ENCODE measurements at regions not wholly inside any gene's neighbourhood (a gene's known extent, or its start where the extent isn't known, plus 50 kb on each side); places are given as distances from the start of the nearest gene placed in this dataset.

DNA sequence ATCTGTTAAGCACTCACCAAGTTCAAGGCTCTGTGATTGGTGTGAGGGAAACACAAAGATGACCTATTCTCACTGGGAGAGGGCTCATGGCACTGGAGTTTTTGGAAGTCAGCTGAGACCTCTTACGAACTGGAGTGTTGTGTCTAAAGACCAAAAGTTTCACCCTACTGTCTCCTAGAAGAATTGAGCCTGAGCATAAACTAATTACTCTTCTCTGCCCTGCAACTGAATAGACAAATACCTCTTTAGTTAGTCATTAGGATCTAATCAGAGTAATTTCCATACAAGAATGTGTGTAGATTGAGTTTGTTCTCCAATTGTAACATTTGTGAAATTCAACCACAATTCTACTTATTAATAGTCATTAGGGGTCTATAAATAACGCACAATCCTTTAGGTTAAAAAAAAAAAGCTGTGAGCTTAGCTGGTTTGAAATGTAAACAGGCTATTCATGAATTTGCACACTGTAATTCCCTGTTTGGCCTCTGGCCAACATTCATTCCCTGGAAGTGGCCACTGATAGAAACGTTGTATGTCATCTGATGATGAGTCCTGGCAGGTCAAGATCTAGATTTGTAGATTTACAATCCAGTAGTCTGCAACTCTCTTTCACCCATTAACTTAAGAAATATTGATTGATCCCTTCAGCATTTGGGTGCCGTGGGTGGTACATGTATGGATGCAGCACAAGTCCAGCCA, 76.8 kb upstream of the SOX14 start:
- no peaks in the 10 kb centered on the region for H3K36me3 ChIP-seq (ENCODE audit: insufficient read depth, low read length, poor library complexity, severe bottlenecking)
- H3K4me1 ChIP-seq (ENCODE audit: insufficient read depth, low read length, poor library complexity, severe bottlenecking), result no peaks in the 10 kb centered on the region
- H3K27ac ChIP-seq (ENCODE audit: low read depth, low read length, poor library complexity, severe bottlenecking), result no peak overlapping the region
- no peak overlapping the region for H3K4me3 ChIP-seq (ENCODE audit: low read depth, low read length, poor library complexity, severe bottlenecking)
- intact Hi-C loops (cut with micrococcal nuclease; ENCODE audit: unreplicated experiment), result no loop called here
- H3K9me3 ChIP-seq (ENCODE audit: low read depth, low read length, poor library complexity, severe bottlenecking), result no peaks in the 10 kb centered on the region
- ChIA-PET CTCF (no interaction called here), POLR2A (ENCODE audit: low non-redundant PET) (no interaction called here)
- TF ChIP-seq, protein P1, sequence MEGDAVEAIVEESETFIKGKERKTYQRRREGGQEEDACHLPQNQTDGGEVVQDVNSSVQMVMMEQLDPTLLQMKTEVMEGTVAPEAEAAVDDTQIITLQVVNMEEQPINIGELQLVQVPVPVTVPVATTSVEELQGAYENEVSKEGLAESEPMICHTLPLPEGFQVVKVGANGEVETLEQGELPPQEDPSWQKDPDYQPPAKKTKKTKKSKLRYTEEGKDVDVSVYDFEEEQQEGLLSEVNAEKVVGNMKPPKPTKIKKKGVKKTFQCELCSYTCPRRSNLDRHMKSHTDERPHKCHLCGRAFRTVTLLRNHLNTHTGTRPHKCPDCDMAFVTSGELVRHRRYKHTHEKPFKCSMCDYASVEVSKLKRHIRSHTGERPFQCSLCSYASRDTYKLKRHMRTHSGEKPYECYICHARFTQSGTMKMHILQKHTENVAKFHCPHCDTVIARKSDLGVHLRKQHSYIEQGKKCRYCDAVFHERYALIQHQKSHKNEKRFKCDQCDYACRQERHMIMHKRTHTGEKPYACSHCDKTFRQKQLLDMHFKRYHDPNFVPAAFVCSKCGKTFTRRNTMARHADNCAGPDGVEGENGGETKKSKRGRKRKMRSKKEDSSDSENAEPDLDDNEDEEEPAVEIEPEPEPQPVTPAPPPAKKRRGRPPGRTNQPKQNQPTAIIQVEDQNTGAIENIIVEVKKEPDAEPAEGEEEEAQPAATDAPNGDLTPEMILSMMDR (conservative IDR thresholded peaks at IDR 0.05; ENCODE audit: low read depth, low read length), result no peak
- TF ChIP-seq EZH2 (IDR thresholded peaks at IDR 0.05; ENCODE audit: borderline replicate concordance, low read depth, low read length, poor library complexity, severe bottlenecking), result no peak
- no peak for DNase-seq (ENCODE audit: low spot score)
- no TSS peak for BruUV-seq (replicated peaks)
- H3K27me3 ChIP-seq (replicated peaks; ENCODE audit: insufficient read depth, low read depth, low read length, poor library complexity), result peaks cover 7% of the 10 kb centered on the region

DNA sequence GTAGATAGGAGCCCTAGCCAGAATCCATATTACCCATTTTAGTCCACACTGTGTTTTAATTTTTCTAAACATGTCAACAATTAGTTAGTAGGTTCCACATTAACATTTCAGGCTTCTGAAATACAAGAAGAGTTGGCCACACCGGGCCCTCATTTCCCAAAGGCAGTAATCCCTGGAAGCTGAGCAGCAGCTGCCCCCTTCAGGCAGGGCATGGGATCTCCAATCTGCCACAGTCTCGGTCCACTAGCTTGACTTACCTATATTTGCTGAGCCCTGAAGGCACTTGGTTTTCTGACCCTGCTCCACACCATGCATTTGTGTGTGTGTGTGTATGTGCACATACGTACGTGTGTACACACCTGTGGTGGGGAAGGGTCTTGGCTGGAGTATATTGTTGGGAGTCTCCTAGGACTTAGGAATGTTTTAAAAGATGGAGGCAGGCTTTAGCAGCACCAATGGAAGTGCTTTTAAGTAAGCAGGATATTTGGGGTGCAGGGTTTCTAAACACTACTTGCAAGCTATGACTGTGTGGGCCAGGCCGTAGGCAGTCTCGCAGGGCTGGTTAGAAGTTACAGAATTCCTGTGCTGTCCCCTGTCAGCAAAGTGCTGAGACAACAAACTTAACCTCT, 71.2 kb upstream of the SOX14 start:
- Histone ChIP-seq H3K9me3 (ENCODE audit: low read depth, low read length, poor library complexity, severe bottlenecking) (no peaks in the 10 kb centered on the region), H3K27me3 (replicated peaks; ENCODE audit: insufficient read depth, low read depth, low read length, poor library complexity) (peaks cover 10% of the 10 kb centered on the region), H3K4me1 (ENCODE audit: insufficient read depth, low read length, poor library complexity, severe bottlenecking) (no peaks in the 10 kb centered on the region), H3K36me3 (ENCODE audit: insufficient read depth, low read length, poor library complexity, severe bottlenecking) (no peaks in the 10 kb centered on the region), H3K4me3 (ENCODE audit: low read depth, low read length, poor library complexity, severe bottlenecking) (no peak overlapping the region), H3K27ac (ENCODE audit: low read depth, low read length, poor library complexity, severe bottlenecking) (no peak overlapping the region)
- intact Hi-C loops (cut with micrococcal nuclease; ENCODE audit: unreplicated experiment), result loop anchor here (5.0 kb wide), 2 partner anchors 571 to 586 kb away; no protein-coding TSS in a partner anchor
- ChIA-PET POLR2A (ENCODE audit: low non-redundant PET) (no interaction called here), CTCF (no interaction called here)
- peak; percentile 54 for DNase-seq (ENCODE audit: low spot score)
- BruUV-seq (replicated peaks), result no TSS peak
- TF ChIP-seq, protein P1 (conservative IDR thresholded peaks at IDR 0.05; ENCODE audit: low read depth, low read length), result peak; percentile 74
- no peak for TF ChIP-seq EZH2 (IDR thresholded peaks at IDR 0.05; ENCODE audit: borderline replicate concordance, low read depth, low read length, poor library complexity, severe bottlenecking)

- peak; percentile 1 for DNase-seq (ENCODE audit: low spot score)
- Histone ChIP-seq H3K4me3 (ENCODE audit: low read depth, low read length, poor library complexity, severe bottlenecking) (no peak overlapping the region), H3K9me3 (ENCODE audit: low read depth, low read length, poor library complexity, severe bottlenecking) (no peaks in the 10 kb centered on the region), H3K27me3 (replicated peaks; ENCODE audit: insufficient read depth, low read depth, low read length, poor library complexity) (peaks cover 13% of the 10 kb centered on the region), H3K27ac (ENCODE audit: low read depth, low read length, poor library complexity, severe bottlenecking) (no peak overlapping the region), H3K36me3 (ENCODE audit: insufficient read depth, low read length, poor library complexity, severe bottlenecking) (no peaks in the 10 kb centered on the region), H3K4me1 (ENCODE audit: insufficient read depth, low read length, poor library complexity, severe bottlenecking) (no peaks in the 10 kb centered on the region)
- POLR2A ChIA-PET (ENCODE audit: low non-redundant PET), result no interaction called here
- no peak for TF ChIP-seq EZH2 (IDR thresholded peaks at IDR 0.05; ENCODE audit: borderline replicate concordance, low read depth, low read length, poor library complexity, severe bottlenecking)
- TF ChIP-seq, protein P1 (conservative IDR thresholded peaks at IDR 0.05; ENCODE audit: low read depth, low read length), result no peak
- no TSS peak for BruUV-seq (replicated peaks)
- CTCF ChIA-PET, result interaction anchor here (0.6 kb wide), 1 partner anchor 335 kb away, joined by 3 read pairs; no protein-coding TSS in a partner anchor
- intact Hi-C loops (cut with micrococcal nuclease; ENCODE audit: unreplicated experiment), result loop anchor here (5.0 kb wide), 2 partner anchors 571 to 586 kb away; no protein-coding TSS in a partner anchor
Measured at GRCh38 chr3:137693791-137694190, 70.3 kb upstream of the SOX14 start.

Data from A673 (cell line).